ENCODE measurements at regions not wholly inside any gene's neighbourhood (a gene's known extent, or its start where the extent isn't known, plus 50 kb on each side); places are given as distances from the start of the nearest gene placed in this dataset.
A peak's percentile ranks its signal among the peaks of the same experiment; 100 is the strongest.

DNA sequence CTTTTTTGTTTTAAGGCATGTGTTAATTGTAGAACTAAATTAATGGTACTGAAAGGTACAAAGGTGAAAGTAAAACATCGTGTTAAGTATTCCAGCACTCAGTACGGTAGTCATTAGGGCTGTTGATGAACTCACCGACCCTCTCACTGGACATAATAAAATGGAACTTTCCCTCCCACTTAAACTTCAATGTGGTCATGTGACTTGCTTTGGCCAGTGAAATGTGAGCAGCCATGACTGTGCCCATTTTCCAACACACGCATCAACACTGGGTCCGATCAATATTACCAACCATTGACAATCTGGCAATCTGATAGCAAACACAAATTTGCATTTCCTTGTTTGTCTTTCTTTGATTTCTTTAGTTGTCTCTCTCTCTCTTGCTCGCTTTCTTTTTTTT, 125.1 kb downstream of the SPP2 start:
- no peaks in the 10 kb centered on the region for H3K36me3 ChIP-seq (replicated peaks in 1 of 2; ENCODE audit: control insufficient read depth in 1 of 2, insufficient read depth in 2 of 2, low read length in 2 of 2)
- H3K4me1 ChIP-seq (ENCODE audit: insufficient read depth, low read length): no peaks in the 10 kb centered on the region
- no peak overlapping the region for H3K9ac ChIP-seq (ENCODE audit: insufficient read depth, low read depth, low read length)
- H4K20me1 ChIP-seq (ENCODE audit: insufficient read depth, low read length): no peaks in the 10 kb centered on the region
- H3K4me3 ChIP-seq (replicated peaks in 1 of 3; ENCODE audit: insufficient read depth in 1 of 3, low read depth in 2 of 3, low read length in 3 of 3): no peak overlapping the region
- 0 out of 5 replicates have a peak, but pooled peaks cover 0 to 5% of the 10 kb centered on the region in 2 experiments for H3K27me3 ChIP-seq (ENCODE audit: control insufficient read depth in 1 of 2, insufficient read depth in 2 of 2, low read length in 2 of 2)
- POLR2A ChIA-PET: no interaction called here
- no peak for ATAC-seq
- no peak overlapping the region for H3K4me2 ChIP-seq (ENCODE audit: low read depth, low read length)
- intact Hi-C loops (cut with micrococcal nuclease; ENCODE audit: unreplicated experiment) (no loop called here), in situ Hi-C loops (cut with HindIII; ENCODE audit: extremely low pct_ligation_motif_present, low pct_unique_long_range_greater_than_20kb) (no loop called here)
- no peak overlapping the region for H3K27ac ChIP-seq (ENCODE audit: extremely low read length, insufficient read depth, low read length)
- TF ChIP-seq ZNF614 (CRISPR knock-in tag; IDR thresholded peaks at IDR 0.05; ENCODE audit: borderline replicate concordance) (no peak), RAD51 (IDR thresholded peaks at IDR 0.05; ENCODE audit: borderline replicate concordance) (peak; percentile 10; the same call in 1 of the 2 replicates), MTF1 (CRISPR knock-in tag; IDR thresholded peaks at IDR 0.05) (no peak)
- TF ChIP-seq, protein P1, sequence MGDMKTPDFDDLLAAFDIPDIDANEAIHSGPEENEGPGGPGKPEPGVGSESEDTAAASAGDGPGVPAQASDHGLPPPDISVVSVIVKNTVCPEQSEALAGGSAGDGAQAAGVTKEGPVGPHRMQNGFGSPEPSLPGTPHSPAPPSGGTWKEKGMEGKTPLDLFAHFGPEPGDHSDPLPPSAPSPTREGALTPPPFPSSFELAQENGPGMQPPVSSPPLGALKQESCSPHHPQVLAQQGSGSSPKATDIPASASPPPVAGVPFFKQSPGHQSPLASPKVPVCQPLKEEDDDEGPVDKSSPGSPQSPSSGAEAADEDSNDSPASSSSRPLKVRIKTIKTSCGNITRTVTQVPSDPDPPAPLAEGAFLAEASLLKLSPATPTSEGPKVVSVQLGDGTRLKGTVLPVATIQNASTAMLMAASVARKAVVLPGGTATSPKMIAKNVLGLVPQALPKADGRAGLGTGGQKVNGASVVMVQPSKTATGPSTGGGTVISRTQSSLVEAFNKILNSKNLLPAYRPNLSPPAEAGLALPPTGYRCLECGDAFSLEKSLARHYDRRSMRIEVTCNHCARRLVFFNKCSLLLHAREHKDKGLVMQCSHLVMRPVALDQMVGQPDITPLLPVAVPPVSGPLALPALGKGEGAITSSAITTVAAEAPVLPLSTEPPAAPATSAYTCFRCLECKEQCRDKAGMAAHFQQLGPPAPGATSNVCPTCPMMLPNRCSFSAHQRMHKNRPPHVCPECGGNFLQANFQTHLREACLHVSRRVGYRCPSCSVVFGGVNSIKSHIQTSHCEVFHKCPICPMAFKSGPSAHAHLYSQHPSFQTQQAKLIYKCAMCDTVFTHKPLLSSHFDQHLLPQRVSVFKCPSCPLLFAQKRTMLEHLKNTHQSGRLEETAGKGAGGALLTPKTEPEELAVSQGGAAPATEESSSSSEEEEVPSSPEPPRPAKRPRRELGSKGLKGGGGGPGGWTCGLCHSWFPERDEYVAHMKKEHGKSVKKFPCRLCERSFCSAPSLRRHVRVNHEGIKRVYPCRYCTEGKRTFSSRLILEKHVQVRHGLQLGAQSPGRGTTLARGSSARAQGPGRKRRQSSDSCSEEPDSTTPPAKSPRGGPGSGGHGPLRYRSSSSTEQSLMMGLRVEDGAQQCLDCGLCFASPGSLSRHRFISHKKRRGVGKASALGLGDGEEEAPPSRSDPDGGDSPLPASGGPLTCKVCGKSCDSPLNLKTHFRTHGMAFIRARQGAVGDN (CRISPR knock-in tag; IDR thresholded peaks at IDR 0.05): no peak
- H2AFZ ChIP-seq (ENCODE audit: low read length): no peak overlapping the region
- no peak for FAIRE-seq
- DNase-seq (ENCODE audit: low spot score): no peak
- no peaks in the 10 kb centered on the region for H3K79me2 ChIP-seq (ENCODE audit: insufficient read depth, low read length)
- CTCF ChIA-PET (ENCODE audit: low intra/inter-chr PET ratio, low total read pairs): no interaction called here
- no TSS peak for BruUV-seq (replicated peaks)
- no peaks in the 10 kb centered on the region for H3K9me3 ChIP-seq (ENCODE audit: low read length)
- WGBS (ENCODE audit: low lambda C conversion rate): 57% methylated on average over 6 of the region's 6 CpGs

DNA sequence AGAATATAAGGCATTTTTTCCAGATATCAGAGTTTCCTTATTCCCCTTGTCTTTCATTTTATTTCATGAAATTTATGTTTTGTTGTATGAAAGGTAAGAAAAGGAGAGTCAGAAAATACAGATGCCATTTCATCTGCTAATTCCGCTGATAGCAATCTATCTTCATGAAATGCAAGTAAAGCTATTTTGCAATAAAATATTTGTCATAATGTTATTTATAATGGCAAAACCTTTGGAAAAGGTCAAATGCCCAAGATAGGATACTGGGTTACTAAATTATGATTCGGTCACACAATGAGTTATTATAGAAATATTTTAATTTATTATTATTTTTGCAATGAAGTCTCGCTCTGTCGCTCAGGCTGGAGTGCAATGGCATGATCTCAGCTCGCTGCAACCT, 124.2 kb downstream of the SPP2 start:
- H3K79me2 ChIP-seq (ENCODE audit: insufficient read depth, low read length): no peaks in the 10 kb centered on the region
- WGBS (ENCODE audit: low lambda C conversion rate): 28% methylated on average over 5 of the region's 5 CpGs
- H3K4me2 ChIP-seq (ENCODE audit: low read depth, low read length): no peak overlapping the region
- H3K9ac ChIP-seq (ENCODE audit: insufficient read depth, low read depth, low read length): no peak overlapping the region
- BruUV-seq (replicated peaks): no TSS peak
- CTCF ChIA-PET (ENCODE audit: low intra/inter-chr PET ratio, low total read pairs): no interaction called here
- H2AFZ ChIP-seq (ENCODE audit: low read length): no peak overlapping the region
- no peaks in the 10 kb centered on the region for H4K20me1 ChIP-seq (ENCODE audit: insufficient read depth, low read length)
- no peaks in the 10 kb centered on the region for H3K36me3 ChIP-seq (replicated peaks in 1 of 2; ENCODE audit: control insufficient read depth in 1 of 2, insufficient read depth in 2 of 2, low read length in 2 of 2)
- no peaks in the 10 kb centered on the region for H3K9me3 ChIP-seq (ENCODE audit: low read length)
- no peak overlapping the region for H3K27ac ChIP-seq (ENCODE audit: extremely low read length, insufficient read depth, low read length)
- in situ Hi-C loops (cut with HindIII; ENCODE audit: extremely low pct_ligation_motif_present, low pct_unique_long_range_greater_than_20kb): no loop called here
- H3K27me3 ChIP-seq (ENCODE audit: control insufficient read depth in 1 of 2, insufficient read depth in 2 of 2, low read length in 2 of 2): peaks cover 0 to 5% of the 10 kb centered on the region in 2 experiments; a peak in 1 of 5 replicates
- intact Hi-C loops (cut with micrococcal nuclease; ENCODE audit: unreplicated experiment): no loop called here
- FAIRE-seq (no peak), ATAC-seq (no peak), DNase-seq (ENCODE audit: low spot score) (no peak)
- H3K4me3 ChIP-seq (replicated peaks in 1 of 3; ENCODE audit: insufficient read depth in 1 of 3, low read depth in 2 of 3, low read length in 3 of 3): no peak overlapping the region
- H3K4me1 ChIP-seq (ENCODE audit: insufficient read depth, low read length): no peaks in the 10 kb centered on the region
- POLR2A ChIA-PET: no interaction called here
- TF ChIP-seq, protein P2, sequence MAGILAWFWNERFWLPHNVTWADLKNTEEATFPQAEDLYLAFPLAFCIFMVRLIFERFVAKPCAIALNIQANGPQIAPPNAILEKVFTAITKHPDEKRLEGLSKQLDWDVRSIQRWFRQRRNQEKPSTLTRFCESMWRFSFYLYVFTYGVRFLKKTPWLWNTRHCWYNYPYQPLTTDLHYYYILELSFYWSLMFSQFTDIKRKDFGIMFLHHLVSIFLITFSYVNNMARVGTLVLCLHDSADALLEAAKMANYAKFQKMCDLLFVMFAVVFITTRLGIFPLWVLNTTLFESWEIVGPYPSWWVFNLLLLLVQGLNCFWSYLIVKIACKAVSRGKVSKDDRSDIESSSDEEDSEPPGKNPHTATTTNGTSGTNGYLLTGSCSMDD (CRISPR knock-in tag; IDR thresholded peaks at IDR 0.05): no peak
- TF ChIP-seq, protein P3, sequence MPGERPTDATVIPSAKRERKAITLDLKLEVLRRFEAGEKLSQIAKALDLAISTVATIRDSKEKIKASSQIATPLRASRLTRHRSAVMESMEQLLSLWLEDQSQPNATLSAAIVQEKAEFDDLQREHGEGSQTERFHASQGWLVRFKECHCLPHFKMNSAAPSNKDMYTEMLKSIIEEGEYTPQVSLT (CRISPR knock-in tag; IDR thresholded peaks at IDR 0.05; ENCODE audit: borderline replicate concordance, low read depth): no peak
- TF ChIP-seq ZMAT3 (CRISPR knock-in tag; conservative IDR thresholded peaks at IDR 0.05): no peak
- TF ChIP-seq KLF15 (CRISPR knock-in tag; IDR thresholded peaks at IDR 0.05; ENCODE audit: borderline replicate concordance): no peak
- no peak for TF ChIP-seq TGIF2 (CRISPR knock-in tag; IDR thresholded peaks at IDR 0.05)
- no peak for TF ChIP-seq ZNF780A (CRISPR knock-in tag; IDR thresholded peaks at IDR 0.05)
- no peak for TF ChIP-seq HOXD1 (CRISPR knock-in tag; IDR thresholded peaks at IDR 0.05)
- TF ChIP-seq ZNF746 (CRISPR knock-in tag; IDR thresholded peaks at IDR 0.05): no peak
- TF ChIP-seq ZNF232 (CRISPR knock-in tag; IDR thresholded peaks at IDR 0.05; ENCODE audit: borderline replicate concordance): no peak
- TF ChIP-seq ZNF317 (CRISPR knock-in tag; IDR thresholded peaks at IDR 0.05): no peak
- TF ChIP-seq KDM2A (CRISPR knock-in tag; IDR thresholded peaks at IDR 0.05; ENCODE audit: borderline replicate concordance, low read depth): no peak
- TF ChIP-seq FOXK1 (CRISPR knock-in tag; IDR thresholded peaks at IDR 0.05; ENCODE audit: borderline replicate concordance, low read depth): no peak

All from HepG2 (cell line).